Lower leg skin (tissue), 4 donors: ENCODE measurements at regions not wholly inside any gene's neighbourhood (a gene's known extent, or its start where the extent isn't known, plus 50 kb on each side); places are given as distances from the start of the nearest gene placed in this dataset.
A peak's percentile ranks its signal among the peaks of the same experiment; 100 is the strongest.
"Not testable (repeated sequence)": the region's sequence is repeated elsewhere in the genome, so short reads cannot be mapped to it uniquely, and the experiment has no call there.

Experiments
- DNase-seq, 2 donors: peaks; one replicate each; pipeline ENCODE4 v3.0.0-alpha.2; 2019; ENCODE audit warnings: low spot score in 2 of 2
- H3K4me3 ChIP-seq: fragments of 200-600 bp; sonication (generic); 2 replicates; pipeline ENCODE4 v1.5.1; 2017; ENCODE audit warnings: mild to moderate bottlenecking, low read depth; ENCODE audit not compliant: poor library complexity, severe bottlenecking
- POLR2A ChIP-seq, 2 donors: fragments of 450-650 bp; IDR thresholded peaks; one replicate each; pipeline ENCODE4 v1.6.1; 2016 to 2017; ENCODE audit warnings: antibody characterized with exemption in 2 of 2, mild to moderate bottlenecking in 1 of 2, moderate library complexity in 1 of 2
- WGBS, 2 donors: methylation state at CpG; one replicate each; pipeline ENCODE4 v1.1.5; 2018; 5-methylcytosine and 5-hydroxymethylcytosine counted together
- intact Hi-C: fragments of 100-400 bp; cut with DNase I; formaldehyde crosslinking; loops from one replicate; pipeline ENCODE4 v1.15.0; 2023; ENCODE audit warnings: low total_unique reads
- TF ChIP-seq, protein P1 (sequence below), 3 donors: fragments of 450-650 bp; IDR thresholded peaks; one replicate each; pipeline ENCODE4 v1.5.1; 2016; ENCODE audit warnings: antibody characterized with exemption in 3 of 3, mild to moderate bottlenecking in 3 of 3, moderate library complexity in 2 of 3

DNA sequence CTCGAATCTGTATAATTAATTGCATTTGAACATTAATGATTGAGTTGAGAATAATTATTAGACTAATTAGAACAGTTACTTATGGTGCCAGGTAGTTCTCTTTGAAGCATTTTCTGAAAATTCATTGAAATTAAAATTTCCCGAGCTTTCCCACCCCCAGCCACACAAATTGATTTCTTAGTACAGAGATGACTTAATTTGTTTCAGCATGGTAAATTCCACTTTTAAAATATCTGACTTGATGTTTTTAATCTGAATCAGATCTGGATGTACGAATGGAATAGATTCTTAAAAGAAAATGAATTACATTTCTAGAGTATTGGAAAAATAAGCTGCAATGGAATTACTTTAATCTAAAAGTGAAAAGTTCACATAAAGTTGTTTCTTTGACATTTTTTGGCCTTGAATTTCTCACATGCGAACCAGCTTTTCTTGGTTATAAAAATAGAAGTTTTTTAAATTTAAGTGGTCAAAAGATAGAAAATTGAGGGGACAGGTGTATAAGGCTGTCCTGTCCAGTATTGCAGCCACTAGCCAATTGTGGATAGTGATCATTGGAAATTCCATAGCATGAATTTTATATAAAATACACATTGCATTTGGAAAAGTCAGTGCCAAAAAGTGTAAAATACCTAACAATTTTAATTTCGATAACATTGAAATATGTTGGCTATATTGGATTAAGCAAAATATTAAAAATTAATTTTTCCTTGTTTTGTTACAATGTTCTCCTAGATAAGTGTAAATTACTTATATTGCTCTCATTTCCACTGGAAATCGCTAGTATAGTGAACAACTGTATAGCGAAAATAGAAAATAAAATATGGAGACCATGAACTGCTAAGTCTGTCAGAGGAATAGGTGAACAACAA is 102.9 kb downstream of the OR2B2 start:
- TF ChIP-seq, protein P1, sequence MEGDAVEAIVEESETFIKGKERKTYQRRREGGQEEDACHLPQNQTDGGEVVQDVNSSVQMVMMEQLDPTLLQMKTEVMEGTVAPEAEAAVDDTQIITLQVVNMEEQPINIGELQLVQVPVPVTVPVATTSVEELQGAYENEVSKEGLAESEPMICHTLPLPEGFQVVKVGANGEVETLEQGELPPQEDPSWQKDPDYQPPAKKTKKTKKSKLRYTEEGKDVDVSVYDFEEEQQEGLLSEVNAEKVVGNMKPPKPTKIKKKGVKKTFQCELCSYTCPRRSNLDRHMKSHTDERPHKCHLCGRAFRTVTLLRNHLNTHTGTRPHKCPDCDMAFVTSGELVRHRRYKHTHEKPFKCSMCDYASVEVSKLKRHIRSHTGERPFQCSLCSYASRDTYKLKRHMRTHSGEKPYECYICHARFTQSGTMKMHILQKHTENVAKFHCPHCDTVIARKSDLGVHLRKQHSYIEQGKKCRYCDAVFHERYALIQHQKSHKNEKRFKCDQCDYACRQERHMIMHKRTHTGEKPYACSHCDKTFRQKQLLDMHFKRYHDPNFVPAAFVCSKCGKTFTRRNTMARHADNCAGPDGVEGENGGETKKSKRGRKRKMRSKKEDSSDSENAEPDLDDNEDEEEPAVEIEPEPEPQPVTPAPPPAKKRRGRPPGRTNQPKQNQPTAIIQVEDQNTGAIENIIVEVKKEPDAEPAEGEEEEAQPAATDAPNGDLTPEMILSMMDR (IDR thresholded peaks at IDR 0.05), result no peak
- TF ChIP-seq POLR2A (IDR thresholded peaks at IDR 0.05), result no peak
- no peak overlapping the region for H3K4me3 ChIP-seq
- intact Hi-C loops, result no loop called here
- DNase-seq, result no peak
- 14 to 22% methylated on average over 7 of the region's 7 CpGs for WGBS, 2 donors

DNA sequence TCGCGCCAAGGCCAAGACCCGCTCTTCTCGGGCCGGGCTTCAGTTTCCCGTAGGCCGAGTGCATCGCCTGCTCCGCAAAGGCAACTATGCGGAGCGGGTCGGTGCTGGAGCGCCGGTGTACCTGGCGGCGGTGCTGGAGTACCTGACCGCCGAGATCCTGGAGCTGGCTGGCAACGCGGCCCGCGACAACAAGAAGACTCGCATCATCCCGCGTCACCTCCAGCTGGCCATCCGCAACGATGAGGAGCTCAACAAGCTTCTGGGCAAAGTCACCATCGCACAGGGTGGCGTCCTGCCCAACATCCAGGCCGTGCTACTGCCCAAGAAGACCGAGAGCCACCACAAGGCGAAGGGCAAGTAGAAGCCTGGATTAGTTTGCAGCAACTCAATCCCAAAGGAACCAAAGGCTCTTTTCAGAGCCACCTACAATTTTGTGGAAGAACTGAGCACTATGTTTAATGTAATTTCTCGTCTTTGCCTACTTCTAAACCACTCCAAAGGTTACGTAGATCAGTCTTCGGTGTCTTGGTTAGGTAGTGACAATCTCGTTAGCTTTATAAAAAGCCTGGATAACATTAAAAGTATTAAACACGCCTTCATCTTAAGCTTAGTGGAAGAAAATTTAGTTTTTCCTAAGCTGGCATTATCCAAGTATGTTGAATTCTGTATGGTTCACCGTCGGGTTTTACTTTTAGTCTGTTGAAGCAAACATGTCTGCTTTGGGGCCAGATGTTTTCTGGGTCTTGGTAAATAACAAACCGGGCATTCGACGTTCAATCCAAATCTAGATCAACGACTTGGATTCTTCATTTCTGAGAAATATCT is 103.7 kb downstream of the OR2B2 start:
- 8% methylated on average over 24 to 30 of the region's 43 CpGs for WGBS, 2 donors
- intact Hi-C loops, result not testable (repeated sequence)
- DNase-seq, result peak in 1 of 2 donors; percentile 84

DNA sequence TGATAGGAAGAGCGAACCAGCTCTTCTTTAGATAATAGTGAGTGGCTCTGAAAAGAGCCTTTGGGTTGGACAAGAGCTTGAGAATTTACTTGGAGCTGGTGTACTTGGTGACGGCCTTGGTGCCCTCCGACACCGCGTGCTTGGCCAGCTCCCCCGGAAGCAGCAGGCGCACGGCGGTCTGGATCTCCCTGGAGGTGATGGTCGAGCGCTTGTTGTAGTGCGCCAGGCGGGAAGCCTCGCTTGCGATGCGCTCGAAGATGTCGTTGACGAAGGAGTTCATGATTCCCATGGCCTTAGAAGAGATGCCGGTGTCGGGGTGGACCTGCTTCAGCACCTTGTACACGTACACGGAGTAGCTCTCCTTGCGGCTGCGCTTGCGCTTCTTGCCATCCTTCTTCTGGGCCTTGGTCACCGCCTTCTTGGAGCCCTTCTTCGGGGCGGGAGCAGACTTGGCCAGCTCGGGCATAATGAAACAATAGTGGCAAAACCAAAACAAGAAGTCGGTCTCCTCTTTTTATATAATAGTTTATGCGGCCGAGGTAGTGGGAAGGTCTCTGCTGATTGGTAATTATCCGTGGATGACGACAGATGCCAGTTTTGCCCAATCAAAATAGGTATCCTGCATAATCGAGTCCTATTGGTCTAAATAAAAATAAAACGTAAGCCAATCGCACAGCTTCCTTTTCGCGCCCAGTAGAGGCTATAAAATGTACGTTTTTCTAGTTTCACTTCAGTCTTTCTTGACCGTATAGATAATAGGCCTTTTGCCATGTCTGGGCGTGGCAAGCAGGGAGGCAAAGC is 104.6 kb downstream of the OR2B2 start:
- intact Hi-C loops, result not testable (repeated sequence)
- peak overlapping the region; percentile 47 for H3K4me3 ChIP-seq
- peak; percentile 87 to 93 for DNase-seq
- 1% methylated on average over 38 to 43 of the region's 43 CpGs for WGBS, 2 donors

More for the DNA sequence above, 103.7 kb downstream of the OR2B2 start:
- H3K4me3 ChIP-seq, result peak overlapping the region; percentile 47

DNA sequence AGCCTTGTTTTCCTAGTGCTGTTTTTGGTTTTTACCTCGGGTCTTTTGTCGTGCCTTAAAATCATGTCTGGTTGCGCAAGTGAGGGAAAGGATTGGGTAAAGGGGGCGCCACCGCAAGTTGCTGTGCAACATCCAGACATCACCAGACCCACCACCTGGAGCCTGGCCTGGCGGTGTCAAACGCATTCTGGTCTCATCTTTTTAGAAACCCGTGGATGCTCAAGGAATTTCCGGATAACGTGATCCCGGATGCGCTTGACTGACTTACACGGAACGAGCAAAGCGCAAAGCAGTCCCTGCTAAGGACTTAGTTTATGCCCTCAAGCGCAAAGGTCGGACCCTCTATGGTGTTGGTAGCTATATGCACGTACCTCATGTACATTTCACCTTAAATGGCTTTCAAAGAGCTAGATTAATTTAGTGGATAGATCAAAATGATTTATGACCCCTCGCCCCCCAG is 105.2 kb downstream of the OR2B2 start:
- no peak for TF ChIP-seq POLR2A (IDR thresholded peaks at IDR 0.05)
- TF ChIP-seq, protein P1 (IDR thresholded peaks at IDR 0.05), result no peak
- peak; percentile 32 to 91 for DNase-seq
- 2% methylated on average over 19 of the region's 19 CpGs for WGBS, 2 donors

DNA sequence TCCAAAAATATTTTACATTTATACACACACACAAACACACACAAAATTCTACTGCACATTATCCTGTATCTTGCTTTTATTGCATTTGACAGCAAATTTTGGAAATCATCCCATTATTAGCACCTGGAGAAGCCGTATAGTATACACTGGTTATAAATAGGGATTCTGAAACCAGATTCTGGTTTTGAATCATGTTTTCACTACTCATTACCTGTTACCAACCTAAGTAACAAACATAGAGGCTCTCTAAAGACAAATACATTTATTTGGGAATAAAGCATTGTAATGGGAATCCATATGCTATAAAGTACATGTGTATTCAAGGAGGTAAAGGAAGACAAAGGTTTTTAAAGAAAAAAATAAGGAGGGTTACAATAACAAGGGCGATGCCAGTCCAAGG is 106.8 kb downstream of the OR2B2 start:
- 85 to 91% methylated on average over 2 of the region's 2 CpGs for WGBS, 2 donors
- intact Hi-C loops, result no loop called here
- no peak overlapping the region for H3K4me3 ChIP-seq
- no peak for TF ChIP-seq POLR2A (IDR thresholded peaks at IDR 0.05)
- TF ChIP-seq, protein P1 (IDR thresholded peaks at IDR 0.05), result no peak
- no peak for DNase-seq

More for the DNA sequence above, 105.2 kb downstream of the OR2B2 start:
- peak overlapping the region; percentile 47 for H3K4me3 ChIP-seq
- intact Hi-C loops, result no loop called here

DNA sequence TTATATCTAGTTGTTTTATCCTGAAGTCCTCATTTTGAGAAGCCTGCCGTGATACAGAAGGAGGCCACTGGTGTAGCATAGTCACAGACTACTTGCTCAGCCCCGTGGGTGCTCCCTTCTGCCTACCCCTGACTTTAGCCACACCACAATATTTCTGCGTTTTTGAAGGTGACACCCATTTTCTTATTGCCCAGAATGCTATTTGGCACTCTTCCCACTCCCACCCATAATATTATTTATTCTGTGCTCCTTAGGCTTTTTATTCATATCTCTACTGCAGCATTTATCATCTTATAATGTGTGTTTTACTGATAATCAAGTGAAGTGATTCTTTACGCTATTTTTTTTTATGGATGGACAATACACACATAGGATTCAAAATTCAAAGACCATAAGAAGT is 107.3 kb downstream of the OR2B2 start:
- intact Hi-C loops, result no loop called here
- DNase-seq, result no peak
- WGBS, 2 donors, result 91% methylated on average over 4 of the region's 4 CpGs
- no peak for TF ChIP-seq POLR2A (IDR thresholded peaks at IDR 0.05)
- TF ChIP-seq, protein P1 (IDR thresholded peaks at IDR 0.05), result no peak
- H3K4me3 ChIP-seq, result no peak overlapping the region
